CD4-positive, alpha-beta T cell treated with Interleukin-17A for 4 hours (primary cell): ENCODE measurements at regions not wholly inside any gene's neighbourhood (a gene's known extent, or its start where the extent isn't known, plus 50 kb on each side); places are given as distances from the start of the nearest gene placed in this dataset.

Experiments
- DNase-seq: peaks from one replicate; pipeline ENCODE4 v3.0.0-alpha.2; 2020; ENCODE audit warnings: mixed read lengths

GRCh38 chr4:160877087-160877790 lies 1286.6 kb downstream of the FSTL5 start:
- DNase-seq, result no peak

DNA sequence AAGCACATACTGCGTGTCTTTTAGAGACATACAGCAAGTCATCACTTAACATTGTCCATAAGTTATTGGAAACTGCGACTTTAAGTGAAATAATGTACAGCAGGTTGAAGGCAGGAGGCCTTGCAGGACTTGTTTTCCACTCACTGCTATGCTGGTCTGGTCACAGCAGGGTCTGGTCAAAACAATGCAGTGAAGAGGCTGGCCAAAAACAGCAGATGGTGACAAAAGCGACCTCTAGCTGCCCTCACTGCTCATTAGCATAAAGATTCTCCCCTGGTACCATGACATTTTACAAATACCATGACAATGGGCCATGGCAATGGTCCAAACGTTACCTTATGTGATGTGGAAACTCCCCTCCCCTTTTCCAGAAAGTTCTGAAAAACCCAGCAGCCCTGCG lies 1283.6 kb downstream of the FSTL5 start:
- DNase-seq, result no peak

DNA sequence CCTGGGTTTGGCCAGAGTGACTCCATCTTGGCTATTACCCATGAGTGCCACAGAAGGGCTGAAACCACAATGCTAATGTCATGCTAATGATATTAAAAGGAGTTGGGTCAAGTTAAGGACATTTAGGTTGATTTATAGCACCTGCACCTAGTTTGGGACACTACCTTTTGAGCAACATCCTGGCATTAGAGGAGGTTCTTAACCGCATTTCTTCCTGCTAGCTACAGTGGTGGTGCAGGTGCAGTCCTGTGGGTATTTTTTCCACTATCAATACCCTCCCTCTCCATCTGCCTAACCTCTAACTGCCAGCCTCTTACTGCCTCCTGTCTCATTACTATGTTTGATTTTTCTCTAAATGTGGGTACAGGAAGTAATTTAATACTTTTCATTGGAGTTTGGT lies 1276.1 kb downstream of the FSTL5 start:
- DNase-seq, result no peak

GRCh38 chr4:160894128-160894527 lies 1269.7 kb downstream of the FSTL5 start:
- DNase-seq, result no peak

DNA sequence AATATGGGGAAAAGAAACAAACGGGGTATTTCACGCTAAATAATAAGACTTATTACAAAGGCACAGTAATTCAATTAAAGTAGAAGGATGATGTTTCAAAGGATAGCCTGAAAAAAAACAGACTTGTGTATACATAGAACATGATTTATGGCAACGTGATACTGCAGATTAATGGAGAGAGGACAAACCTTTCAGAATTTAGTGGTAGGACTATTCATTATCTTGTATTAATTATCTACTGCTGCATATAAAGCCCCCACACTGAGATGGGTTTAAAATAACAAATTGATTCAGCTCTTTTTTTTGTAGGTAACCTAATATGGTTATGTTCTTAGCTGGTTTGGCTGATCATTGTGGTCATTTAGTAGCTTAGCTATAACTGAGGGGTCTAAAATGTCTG lies 1269.0 kb downstream of the FSTL5 start:
- no peak for DNase-seq

GRCh38 chr4:160927311-160927710 lies 1236.5 kb downstream of the FSTL5 start:
- no peak for DNase-seq

GRCh38 chr4:160928482-160928881 lies 1235.3 kb downstream of the FSTL5 start:
- no peak for DNase-seq

DNA sequence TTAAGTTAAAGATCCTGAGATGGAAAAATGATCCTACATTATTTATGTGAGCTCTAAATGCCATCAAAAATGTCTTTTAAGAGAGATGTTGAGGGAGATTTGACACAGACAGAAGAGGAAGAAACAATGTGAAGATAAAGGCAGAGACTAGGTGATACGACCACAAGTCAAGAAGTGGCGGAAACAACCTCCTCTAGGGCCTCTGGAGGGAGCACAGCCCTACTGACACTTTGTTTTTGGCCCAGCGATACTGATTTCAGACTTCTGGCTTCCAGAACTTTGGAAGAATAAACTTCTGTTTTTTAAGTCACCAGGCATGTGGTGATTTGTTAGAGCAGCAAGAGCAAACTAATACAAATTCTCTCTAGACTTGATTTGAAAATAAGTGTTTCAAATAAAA lies 1216.1 kb downstream of the FSTL5 start:
- DNase-seq, result no peak

DNA sequence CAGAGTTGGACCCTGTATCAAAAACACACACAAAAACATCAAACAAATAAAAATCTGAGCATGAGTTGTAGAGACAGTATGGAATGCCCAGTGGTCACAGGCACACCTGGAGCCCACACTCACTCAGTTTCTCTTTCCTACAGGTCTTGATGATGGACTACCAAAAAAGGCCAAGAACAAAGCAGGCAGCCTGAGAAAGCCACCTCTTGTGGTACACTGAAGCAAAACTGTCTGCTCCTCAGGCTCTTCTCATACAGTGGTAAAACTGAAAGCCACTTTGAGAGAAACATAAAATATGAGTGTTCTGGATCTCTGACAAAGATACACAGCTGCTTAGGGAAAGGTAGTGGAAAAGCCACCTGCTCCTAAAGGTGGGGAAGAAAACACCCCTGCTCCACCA lies 1206.9 kb downstream of the FSTL5 start:
- DNase-seq, result no peak

GRCh38 chr4:160969925-160970324 lies 1193.9 kb downstream of the FSTL5 start:
- no peak for DNase-seq

- DNase-seq, result no peak
These were observed 1183.7 kb downstream of the FSTL5 start for GRCh38 chr4:160980091-160980490.

DNA sequence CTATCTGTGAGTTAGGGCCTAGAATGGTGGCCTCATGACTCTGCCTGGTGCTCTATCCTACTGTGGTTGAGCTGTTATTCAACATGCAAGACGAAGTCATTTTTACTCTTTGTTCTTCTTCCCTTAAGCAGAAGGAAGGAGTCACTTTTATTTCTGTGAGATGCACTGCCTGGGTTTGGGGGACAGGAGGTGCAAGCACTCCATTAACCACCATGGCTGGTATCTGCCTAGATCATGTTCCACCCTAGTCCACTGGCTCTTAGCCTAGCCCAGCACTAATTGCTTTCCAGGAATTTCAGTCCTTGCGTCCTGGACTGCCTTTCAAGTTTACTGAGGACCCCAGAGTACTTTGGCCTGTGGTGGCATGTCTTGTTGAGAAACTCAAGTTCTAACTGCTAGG lies 1182.7 kb downstream of the FSTL5 start:
- no peak for DNase-seq

GRCh38 chr4:160983035-160983434 lies 1180.8 kb downstream of the FSTL5 start:
- DNase-seq, result no peak

DNA sequence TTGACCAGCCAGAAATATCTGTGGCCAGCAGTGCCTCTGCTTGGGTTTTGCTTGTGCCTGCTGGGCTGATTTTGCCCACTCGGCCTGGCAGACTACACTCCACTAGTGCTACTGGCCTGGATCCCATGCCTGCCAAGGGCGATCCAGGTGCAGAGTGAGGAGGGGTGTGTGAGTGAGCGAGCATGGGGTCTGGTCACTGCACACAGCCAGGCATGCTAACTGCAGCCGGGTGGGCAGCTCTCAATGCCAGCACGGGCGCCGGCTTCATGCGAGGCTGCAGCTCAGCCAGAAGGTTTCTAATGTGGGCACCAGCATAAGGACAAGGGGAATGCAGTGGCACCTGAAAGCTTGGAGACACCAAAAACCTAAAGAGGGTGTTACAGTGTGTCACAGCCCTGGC lies 1161.4 kb downstream of the FSTL5 start:
- DNase-seq, result no peak

DNA sequence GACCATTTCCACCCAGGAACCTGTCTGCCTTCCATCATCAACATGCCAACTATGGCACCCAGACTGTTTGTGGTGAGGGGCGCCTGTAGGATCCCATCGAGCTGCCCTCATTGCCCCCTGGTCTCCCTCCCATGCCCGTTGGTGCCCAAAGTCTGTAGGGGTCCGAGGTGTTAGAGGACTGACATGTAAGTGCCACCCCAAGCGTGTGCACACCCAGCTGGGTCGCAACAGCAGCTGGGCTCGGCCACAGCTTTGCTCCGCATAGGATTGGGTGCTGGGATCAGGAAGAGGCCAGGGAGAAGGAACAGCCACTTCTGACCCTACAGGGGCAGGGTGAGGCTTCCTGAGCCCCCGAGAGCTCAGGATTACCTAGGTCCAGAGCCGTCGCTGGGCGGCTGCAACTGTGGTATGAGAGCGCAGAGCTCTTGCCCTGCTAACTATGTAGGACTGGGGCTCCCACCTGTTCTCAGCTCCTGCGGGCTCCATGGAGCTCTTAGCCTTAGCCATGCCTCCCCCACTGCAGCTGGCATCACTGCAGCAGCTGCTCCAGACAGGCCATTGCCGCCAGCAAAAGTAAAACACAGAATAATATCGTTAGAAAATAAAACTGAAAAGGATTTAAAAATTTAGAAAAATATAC lies 1160.3 kb downstream of the FSTL5 start:
- DNase-seq, result no peak

GRCh38 chr4:161005746-161006145 lies 1158.1 kb downstream of the FSTL5 start:
- no peak for DNase-seq

DNA sequence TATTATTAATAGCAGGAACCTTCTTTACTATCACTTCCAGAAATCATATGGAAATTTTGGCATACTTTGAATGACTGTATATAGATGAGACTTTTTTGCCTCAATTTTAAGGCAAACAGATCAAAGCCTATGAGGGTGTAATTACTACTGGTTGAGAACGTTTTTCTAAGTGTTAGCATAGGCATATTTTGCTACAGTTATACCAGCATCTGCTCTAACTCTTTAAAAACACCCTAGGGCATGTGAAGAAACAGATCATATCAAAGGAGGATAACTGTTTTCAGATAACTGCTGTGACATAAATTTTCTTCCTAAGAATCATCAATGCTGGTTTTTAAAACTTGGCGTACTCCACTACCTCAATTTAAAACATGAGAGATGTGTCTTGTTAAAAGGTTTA lies 1155.3 kb downstream of the FSTL5 start:
- no peak for DNase-seq

DNA sequence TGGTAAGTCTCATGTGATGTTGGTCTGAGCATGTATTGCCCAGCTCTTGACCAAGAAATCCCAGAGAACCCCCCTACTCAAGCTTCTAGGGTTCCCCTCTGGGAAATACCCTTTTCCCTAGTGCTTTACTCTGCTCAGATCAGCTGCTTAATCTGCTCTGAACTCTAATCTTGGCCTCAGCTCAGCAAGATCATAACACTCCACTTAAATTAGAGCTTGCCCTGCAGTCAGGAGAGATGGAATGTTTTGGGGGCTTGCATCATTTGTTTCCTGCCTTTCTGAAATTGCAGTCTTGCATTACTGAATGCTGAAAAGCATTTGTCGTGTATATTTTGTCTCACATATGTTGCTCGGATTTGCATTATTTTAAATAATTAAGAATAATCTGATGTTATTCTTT lies 1153.6 kb downstream of the FSTL5 start:
- DNase-seq, result no peak
